ENCODE measurements at regions not wholly inside any gene's neighbourhood (a gene's known extent, or its start where the extent isn't known, plus 50 kb on each side); places are given as distances from the start of the nearest gene placed in this dataset.
"Not testable (repeated sequence)": the region's sequence is repeated elsewhere in the genome, so short reads cannot be mapped to it uniquely, and the experiment has no call there.

DNA sequence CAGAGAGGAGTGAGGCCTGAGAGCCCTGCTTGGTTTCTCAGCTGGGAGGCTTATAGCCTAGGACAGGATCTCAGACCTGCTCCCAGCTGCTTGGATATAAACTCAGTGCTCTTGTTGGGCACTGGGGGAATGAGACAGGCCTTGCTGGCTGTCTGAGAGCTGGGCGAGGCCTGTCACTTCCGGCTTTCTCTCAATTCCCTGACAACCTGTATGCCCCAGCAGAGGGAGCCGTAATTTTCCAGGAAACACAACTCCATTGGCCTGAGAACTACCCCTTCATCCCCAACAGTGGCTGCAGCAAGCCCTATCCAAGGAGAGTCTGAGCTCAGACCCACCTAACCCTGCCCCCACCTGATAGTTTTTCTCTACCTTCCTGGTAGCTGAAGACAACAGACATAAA, 258.3 kb upstream of the STXBP6 start:
- Histone ChIP-seq H3K9me3 (no peaks in the 10 kb centered on the region), H3K4me1 (ENCODE audit: insufficient read depth) (no peaks in the 10 kb centered on the region), H3K27ac (no peak overlapping the region), H3K4me3 (no peak overlapping the region), H3K36me3 (no peaks in the 10 kb centered on the region), H3K27me3 (no peaks in the 10 kb centered on the region)
- 61 to 73% (median 66%) methylated on average over 3 of the region's 3 CpGs for WGBS, 3 donors
- no peak for DNase-seq
- no peak for TF ChIP-seq EP300 (IDR thresholded peaks at IDR 0.05)
- intact Hi-C loops (cut with DNase I): no loop called here

DNA sequence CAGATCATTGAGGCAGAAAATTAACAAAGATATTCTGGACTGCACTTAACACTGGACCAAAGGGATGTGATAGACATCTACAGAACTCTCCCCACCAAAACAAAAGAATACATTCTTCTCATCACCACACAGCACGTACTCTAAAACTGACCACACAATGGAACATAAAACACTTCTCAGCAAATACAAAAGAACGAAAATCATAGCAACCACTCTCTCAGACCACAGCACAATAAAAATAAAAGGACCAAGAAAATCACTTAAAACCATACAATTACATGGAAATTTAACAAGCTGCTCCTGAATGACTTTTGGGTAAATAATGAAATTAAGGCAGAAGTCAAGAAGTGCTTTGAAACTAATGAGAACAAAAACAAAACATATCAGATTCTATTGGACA, 254.0 kb upstream of the STXBP6 start:
- no peaks in the 10 kb centered on the region for H3K36me3 ChIP-seq
- H3K9me3 ChIP-seq: no peaks in the 10 kb centered on the region
- intact Hi-C loops (cut with DNase I): no loop called here
- DNase-seq: no peak
- 70 to 75% (median 72%) methylated on average over 2 of the region's 2 CpGs for WGBS, 3 donors
- no peaks in the 10 kb centered on the region for H3K4me1 ChIP-seq (ENCODE audit: insufficient read depth)
- TF ChIP-seq POLR2A (IDR thresholded peaks at IDR 0.05) (no peak), EP300 (IDR thresholded peaks at IDR 0.05) (no peak)
- TF ChIP-seq, protein P1, sequence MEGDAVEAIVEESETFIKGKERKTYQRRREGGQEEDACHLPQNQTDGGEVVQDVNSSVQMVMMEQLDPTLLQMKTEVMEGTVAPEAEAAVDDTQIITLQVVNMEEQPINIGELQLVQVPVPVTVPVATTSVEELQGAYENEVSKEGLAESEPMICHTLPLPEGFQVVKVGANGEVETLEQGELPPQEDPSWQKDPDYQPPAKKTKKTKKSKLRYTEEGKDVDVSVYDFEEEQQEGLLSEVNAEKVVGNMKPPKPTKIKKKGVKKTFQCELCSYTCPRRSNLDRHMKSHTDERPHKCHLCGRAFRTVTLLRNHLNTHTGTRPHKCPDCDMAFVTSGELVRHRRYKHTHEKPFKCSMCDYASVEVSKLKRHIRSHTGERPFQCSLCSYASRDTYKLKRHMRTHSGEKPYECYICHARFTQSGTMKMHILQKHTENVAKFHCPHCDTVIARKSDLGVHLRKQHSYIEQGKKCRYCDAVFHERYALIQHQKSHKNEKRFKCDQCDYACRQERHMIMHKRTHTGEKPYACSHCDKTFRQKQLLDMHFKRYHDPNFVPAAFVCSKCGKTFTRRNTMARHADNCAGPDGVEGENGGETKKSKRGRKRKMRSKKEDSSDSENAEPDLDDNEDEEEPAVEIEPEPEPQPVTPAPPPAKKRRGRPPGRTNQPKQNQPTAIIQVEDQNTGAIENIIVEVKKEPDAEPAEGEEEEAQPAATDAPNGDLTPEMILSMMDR (IDR thresholded peaks at IDR 0.05): no peak
- H3K27me3 ChIP-seq: no peaks in the 10 kb centered on the region
- no peak overlapping the region for H3K4me3 ChIP-seq
- H3K27ac ChIP-seq: no peak overlapping the region

DNA sequence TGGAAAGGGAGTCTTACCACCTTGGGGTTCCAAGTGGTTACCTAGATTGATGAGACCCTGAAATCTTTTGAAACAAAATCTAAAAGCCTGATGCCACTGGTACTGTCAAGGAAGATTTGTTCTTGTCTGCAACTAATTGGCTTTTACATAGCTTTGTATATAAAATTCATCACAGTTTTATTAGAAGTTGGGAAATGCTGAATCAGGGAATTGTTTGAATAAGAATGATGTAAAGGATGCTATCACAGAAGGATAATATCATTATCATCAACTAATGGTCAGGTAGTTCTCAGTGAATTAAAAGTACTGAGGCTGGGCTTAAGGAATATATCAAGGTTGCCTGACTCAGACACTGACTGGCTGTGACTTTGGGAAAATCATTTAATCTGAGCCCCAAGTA, 248.3 kb upstream of the STXBP6 start:
- Histone ChIP-seq H3K9me3 (no peaks in the 10 kb centered on the region), H3K27ac (no peak overlapping the region), H3K4me1 (ENCODE audit: insufficient read depth) (no peaks in the 10 kb centered on the region), H3K36me3 (no peaks in the 10 kb centered on the region), H3K27me3 (no peaks in the 10 kb centered on the region), H3K4me3 (no peak overlapping the region)
- no peak for DNase-seq
- no peak for TF ChIP-seq POLR2A (IDR thresholded peaks at IDR 0.05)
- no peak for TF ChIP-seq EP300 (IDR thresholded peaks at IDR 0.05)
- TF ChIP-seq, protein P1 (IDR thresholded peaks at IDR 0.05): no peak
- intact Hi-C loops (cut with DNase I): no loop called here

DNA sequence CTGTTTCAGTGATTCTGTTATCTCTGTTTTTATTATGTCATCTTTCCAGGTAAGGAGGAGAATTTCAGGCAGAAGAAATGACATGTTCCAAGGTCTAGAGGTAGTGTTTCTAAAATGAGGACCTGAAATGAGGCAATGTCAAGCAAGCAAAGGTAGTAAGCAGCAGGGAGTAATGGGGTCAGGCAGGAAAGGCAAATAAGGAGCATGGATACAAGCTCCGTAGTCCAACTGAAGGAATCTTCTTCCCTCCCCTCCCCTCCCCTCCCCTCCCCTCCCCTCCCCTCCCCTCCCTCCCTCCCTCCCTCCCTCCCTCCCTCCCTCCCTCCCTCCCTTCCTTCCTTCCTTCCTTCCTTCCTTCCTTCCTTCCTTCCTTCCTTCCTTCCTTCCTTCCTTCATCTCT, 240.2 kb upstream of the STXBP6 start:
- H3K4me1 ChIP-seq (ENCODE audit: insufficient read depth); H3K27ac ChIP-seq; DNase-seq; H3K4me3 ChIP-seq; H3K36me3 ChIP-seq; intact Hi-C loops (cut with DNase I); H3K27me3 ChIP-seq; H3K9me3 ChIP-seq: not testable (repeated sequence)
- 55 to 68% (median 57%) methylated on average over 1 of the region's 1 CpG for WGBS, 3 donors

DNA sequence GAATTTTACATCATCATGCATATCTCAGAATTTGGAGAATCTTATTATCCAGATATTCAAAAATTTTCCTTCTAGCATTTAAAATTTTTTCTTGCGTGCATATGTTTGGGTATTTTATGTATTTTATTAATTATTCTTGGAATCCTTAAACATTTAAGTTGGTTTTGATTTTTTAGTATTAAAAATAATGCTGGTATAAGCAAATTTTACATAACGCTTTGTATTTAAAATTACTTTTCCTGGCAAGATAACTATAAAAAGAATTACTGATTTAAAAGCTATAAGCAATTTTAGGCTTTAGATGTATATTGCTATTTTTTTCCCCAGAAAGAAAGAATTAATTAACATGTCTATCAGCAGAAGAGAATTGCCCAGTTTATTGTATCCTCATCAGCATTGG, 224.6 kb upstream of the STXBP6 start:
- TF ChIP-seq, protein P1 (IDR thresholded peaks at IDR 0.05): no peak
- TF ChIP-seq POLR2A (IDR thresholded peaks at IDR 0.05): no peak
- no peak for TF ChIP-seq EP300 (IDR thresholded peaks at IDR 0.05)
- no peak for DNase-seq
- Histone ChIP-seq H3K36me3 (no peaks in the 10 kb centered on the region), H3K4me1 (ENCODE audit: insufficient read depth) (no peaks in the 10 kb centered on the region), H3K27ac (no peak overlapping the region), H3K9me3 (no peaks in the 10 kb centered on the region), H3K27me3 (no peaks in the 10 kb centered on the region), H3K4me3 (no peak overlapping the region)
- 53 to 69% (median 61%) methylated on average over 2 of the region's 2 CpGs for WGBS, 3 donors
- intact Hi-C loops (cut with DNase I): loop anchor here in 1 of 4 donors (1.0 kb wide), 1 partner anchor 23 kb away; no protein-coding TSS in a partner anchor

DNA sequence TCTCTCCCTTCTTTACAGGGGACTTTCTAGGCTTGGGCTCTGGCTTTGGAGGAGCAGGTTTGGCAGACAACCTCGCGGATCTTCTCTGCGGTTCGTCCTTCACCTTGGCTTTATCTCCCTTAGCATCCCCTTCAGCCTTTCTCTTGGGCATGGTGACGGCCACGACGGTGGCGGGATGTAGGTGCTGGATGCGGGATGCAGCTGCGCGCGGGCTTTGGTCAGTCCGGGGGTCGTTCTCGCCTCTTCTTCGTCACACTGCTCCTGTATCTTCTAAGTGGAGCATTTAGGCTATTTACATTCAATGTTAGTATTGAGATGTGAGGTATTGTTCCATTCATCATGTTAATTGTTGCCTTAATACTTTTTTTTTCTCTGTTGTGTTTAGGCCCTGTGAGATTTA, 217.2 kb upstream of the STXBP6 start:
- no peak for TF ChIP-seq POLR2A (IDR thresholded peaks at IDR 0.05)
- WGBS, 3 donors: 84 to 86% (median 86%) methylated on average over 16 of the region's 16 CpGs

More for the DNA sequence above, 217.2 kb upstream of the STXBP6 start:
- Histone ChIP-seq H3K9me3 (no peaks in the 10 kb centered on the region), H3K27me3 (no peaks in the 10 kb centered on the region), H3K36me3 (no peaks in the 10 kb centered on the region), H3K4me3 (no peak overlapping the region), H3K4me1 (ENCODE audit: insufficient read depth) (no peaks in the 10 kb centered on the region), H3K27ac (no peak overlapping the region)
- intact Hi-C loops (cut with DNase I): no loop called here
- no peak for DNase-seq
